H1 (cell line): ENCODE measurements at regions not wholly inside any gene's neighbourhood (a gene's known extent, or its start where the extent isn't known, plus 50 kb on each side); places are given as distances from the start of the nearest gene placed in this dataset.

Experiments
- BRCA1 ChIP-seq: IDR thresholded peaks from 2 replicates; pipeline ENCODE4 v1.6.1; 2012; ENCODE audit warnings: low read depth, low read length, improper control_type of control experiment
- CEBPB ChIP-seq: IDR thresholded peaks from 2 replicates; pipeline ENCODE4 v1.6.1; 2012; ENCODE audit warnings: low read depth, low read length
- EZH2 ChIP-seq: fragments of 200-600 bp; sonication (generic); IDR thresholded peaks from 2 replicates; pipeline ENCODE4 v1.7.1; 2012; ENCODE audit warnings: low read depth, mild to moderate bottlenecking, moderate library complexity, low read length, inconsistent platforms; ENCODE audit not compliant: severe bottlenecking
- JUN ChIP-seq: IDR thresholded peaks from 2 replicates; pipeline ENCODE4 v1.6.1; 2011; ENCODE audit warnings: low read depth, mild to moderate bottlenecking, improper control_type of control experiment, low read length
- MAFK ChIP-seq: IDR thresholded peaks from 2 replicates; pipeline ENCODE4 v1.6.1; 2012; ENCODE audit warnings: low read depth, mild to moderate bottlenecking, improper control_type of control experiment, low read length
- POLR2AphosphoS5 ChIP-seq: IDR thresholded peaks from 2 replicates; pipeline ENCODE4 v1.6.1; 2011; ENCODE audit warnings: low read depth, low read length
- RAD21 ChIP-seq, 2 experiments: IDR thresholded peaks in 1 of 2; conservative IDR thresholded peaks in 1 of 2; 2 replicates each; pipeline ENCODE4 v1.6.1; 2011; ENCODE audit warnings: low read depth in 2 of 2, low read length in 2 of 2, improper control_type of control experiment in 1 of 2, inconsistent platforms in 1 of 2, mild to moderate bottlenecking in 1 of 2, moderate library complexity in 1 of 2
- TF ChIP-seq, protein P1 (sequence below), 3 experiments: IDR thresholded peaks; 1 replicate in 2 of 3; 2 replicates in 1 of 3; pipeline versions ENCODE4 v1.5.1 to v1.6.1; 2011; ENCODE audit warnings: low read length in 3 of 3, mild to moderate bottlenecking in 3 of 3, inconsistent platforms in 2 of 3, low read depth in 1 of 3, moderate library complexity in 1 of 3; ENCODE audit not compliant: insufficient read depth in 1 of 3; ENCODE audit errors: control extremely low read depth in 1 of 3

DNA sequence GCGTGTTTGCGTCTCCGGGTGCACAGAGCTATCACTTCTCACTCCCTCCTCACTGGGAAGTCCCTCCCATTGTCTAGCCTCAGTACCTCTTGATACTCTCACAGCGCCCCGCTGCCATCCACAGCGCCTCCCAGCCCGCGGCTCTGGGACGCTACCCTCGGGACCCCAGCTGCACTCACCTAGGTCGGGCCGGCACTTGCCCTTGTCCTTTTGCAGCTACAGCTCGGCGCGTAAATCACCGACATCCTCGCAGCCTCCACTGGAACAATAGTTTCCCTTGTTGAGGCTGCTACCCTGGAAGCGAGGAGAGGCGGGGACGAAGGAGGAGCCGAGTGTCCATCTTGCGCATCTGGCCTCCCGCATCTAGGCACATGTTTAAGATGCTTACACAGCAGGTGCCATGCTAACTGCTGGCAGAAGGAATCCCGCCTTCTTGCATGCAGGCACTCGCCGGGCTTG, 269.5 kb upstream of the HSFY2 start:
- TF ChIP-seq MAFK (no peak), CEBPB (no peak), JUN (no peak), BRCA1 (no peak), POLR2AphosphoS5 (0 out of 2 replicates have a peak, but pooled peaks have one; percentile 31), RAD21 (IDR thresholded peaks at IDR 0.05 in 1 of 2, conservative IDR thresholded peaks at IDR 0.05 in 1 of 2; ENCODE audit: low read depth in 2 of 2, low read length in 2 of 2) (no peak), EZH2 (no peak)
- TF ChIP-seq, protein P1, sequence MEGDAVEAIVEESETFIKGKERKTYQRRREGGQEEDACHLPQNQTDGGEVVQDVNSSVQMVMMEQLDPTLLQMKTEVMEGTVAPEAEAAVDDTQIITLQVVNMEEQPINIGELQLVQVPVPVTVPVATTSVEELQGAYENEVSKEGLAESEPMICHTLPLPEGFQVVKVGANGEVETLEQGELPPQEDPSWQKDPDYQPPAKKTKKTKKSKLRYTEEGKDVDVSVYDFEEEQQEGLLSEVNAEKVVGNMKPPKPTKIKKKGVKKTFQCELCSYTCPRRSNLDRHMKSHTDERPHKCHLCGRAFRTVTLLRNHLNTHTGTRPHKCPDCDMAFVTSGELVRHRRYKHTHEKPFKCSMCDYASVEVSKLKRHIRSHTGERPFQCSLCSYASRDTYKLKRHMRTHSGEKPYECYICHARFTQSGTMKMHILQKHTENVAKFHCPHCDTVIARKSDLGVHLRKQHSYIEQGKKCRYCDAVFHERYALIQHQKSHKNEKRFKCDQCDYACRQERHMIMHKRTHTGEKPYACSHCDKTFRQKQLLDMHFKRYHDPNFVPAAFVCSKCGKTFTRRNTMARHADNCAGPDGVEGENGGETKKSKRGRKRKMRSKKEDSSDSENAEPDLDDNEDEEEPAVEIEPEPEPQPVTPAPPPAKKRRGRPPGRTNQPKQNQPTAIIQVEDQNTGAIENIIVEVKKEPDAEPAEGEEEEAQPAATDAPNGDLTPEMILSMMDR (IDR thresholded peaks at IDR 0.05; ENCODE audit: control extremely low read depth in 1 of 3, insufficient read depth in 1 of 3, low read depth in 1 of 3, low read length in 3 of 3), result no peak
